ENCODE measurements at regions not wholly inside any gene's neighbourhood (a gene's known extent, or its start where the extent isn't known, plus 50 kb on each side); places are given as distances from the start of the nearest gene placed in this dataset.

DNA sequence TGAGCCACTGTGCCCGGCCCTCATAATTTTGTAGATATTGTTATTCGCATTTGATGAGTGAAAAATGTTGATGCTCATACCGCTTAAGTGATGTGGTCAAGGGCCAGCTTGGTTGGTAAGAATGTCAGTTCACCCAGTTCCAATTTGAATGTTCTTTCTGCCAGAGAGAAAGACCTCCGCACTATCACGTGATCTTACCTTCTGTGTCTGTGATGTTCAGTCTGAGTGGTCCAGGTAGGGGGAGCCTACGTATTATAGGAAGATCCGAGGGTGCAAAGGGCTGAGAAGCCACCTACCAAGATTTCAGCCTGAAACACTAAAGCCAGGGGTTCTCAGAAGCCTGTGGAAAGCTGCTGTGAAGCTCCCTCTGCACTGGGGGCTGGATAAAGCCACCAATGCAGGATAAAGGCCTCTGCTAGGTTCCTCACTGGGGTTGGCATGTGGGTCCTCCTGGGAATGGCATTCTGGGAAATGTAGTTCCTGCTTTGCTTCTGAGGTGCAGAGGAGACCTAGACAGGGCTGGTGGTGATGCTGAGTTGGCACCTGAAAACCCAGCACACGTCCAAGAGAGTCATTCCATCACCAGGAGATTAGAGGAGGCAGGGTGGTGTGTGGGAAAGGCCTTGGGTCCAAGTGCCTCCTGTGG lies 64.7 kb upstream of the AOAH start:
- Mint-ChIP-seq H3K4me3 (no peak overlapping the region), H3K27ac (no peak overlapping the region), H3K9me3 (no peaks in the 10 kb centered on the region), H3K27me3 (ENCODE audit: insufficient read depth, low read depth) (no peaks in the 10 kb centered on the region), H3K4me1 (no peaks in the 10 kb centered on the region), H3K36me3 (no peaks in the 10 kb centered on the region)
- no peak for TF ChIP-seq EZH2 (IDR thresholded peaks at IDR 0.05)
- TF ChIP-seq, protein P1, sequence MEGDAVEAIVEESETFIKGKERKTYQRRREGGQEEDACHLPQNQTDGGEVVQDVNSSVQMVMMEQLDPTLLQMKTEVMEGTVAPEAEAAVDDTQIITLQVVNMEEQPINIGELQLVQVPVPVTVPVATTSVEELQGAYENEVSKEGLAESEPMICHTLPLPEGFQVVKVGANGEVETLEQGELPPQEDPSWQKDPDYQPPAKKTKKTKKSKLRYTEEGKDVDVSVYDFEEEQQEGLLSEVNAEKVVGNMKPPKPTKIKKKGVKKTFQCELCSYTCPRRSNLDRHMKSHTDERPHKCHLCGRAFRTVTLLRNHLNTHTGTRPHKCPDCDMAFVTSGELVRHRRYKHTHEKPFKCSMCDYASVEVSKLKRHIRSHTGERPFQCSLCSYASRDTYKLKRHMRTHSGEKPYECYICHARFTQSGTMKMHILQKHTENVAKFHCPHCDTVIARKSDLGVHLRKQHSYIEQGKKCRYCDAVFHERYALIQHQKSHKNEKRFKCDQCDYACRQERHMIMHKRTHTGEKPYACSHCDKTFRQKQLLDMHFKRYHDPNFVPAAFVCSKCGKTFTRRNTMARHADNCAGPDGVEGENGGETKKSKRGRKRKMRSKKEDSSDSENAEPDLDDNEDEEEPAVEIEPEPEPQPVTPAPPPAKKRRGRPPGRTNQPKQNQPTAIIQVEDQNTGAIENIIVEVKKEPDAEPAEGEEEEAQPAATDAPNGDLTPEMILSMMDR (IDR thresholded peaks at IDR 0.05): no peak
- H2AFZ ChIP-seq (replicated peaks): peak overlapping the region; percentile 69
- H3K27ac ChIP-seq: no peak overlapping the region
- no peaks in the 10 kb centered on the region for H3F3A ChIP-seq (ENCODE audit: low read depth)
- no peak overlapping the region for H3K4me2 ChIP-seq
- H3K36me3 ChIP-seq: no peaks in the 10 kb centered on the region
- H4K20me1 ChIP-seq (ENCODE audit: low read depth): no peaks in the 10 kb centered on the region
- H3K9ac ChIP-seq: no peak overlapping the region
- no peak overlapping the region for H3K4me3 ChIP-seq
- no peak for DNase-seq (ENCODE audit: low spot score)
- no peaks in the 10 kb centered on the region for H3K9me3 ChIP-seq (ENCODE audit: low read depth)
- no peaks in the 10 kb centered on the region for H3K79me2 ChIP-seq (ENCODE audit: low read depth)
- no peaks in the 10 kb centered on the region for H3K27me3 ChIP-seq
- H3K4me1 ChIP-seq: no peaks in the 10 kb centered on the region

DNA sequence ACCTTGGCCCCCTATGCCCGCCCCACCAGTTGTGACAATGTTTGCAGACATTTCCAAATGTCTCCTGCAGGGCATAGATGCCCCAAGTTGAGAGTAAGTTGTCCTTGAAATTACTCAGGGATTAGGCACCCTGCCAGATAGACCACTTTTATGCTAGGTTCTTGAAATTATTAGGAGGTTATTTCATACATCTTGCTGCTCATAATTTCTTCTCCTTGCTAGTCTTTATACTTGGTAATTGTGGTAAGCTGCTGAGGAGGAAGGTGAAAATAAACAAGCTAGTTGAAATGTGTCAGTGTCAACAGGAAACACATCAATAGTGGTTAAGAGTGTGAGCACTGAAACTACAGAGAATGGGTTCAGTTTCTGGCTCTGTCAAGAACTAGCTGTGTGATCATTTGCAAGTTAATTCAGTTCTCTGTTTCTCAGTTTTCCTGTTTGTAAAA lies 63.7 kb upstream of the AOAH start:
- Mint-ChIP-seq H3K4me3 (no peak overlapping the region), H3K36me3 (no peaks in the 10 kb centered on the region), H3K4me1 (no peaks in the 10 kb centered on the region), H3K9me3 (no peaks in the 10 kb centered on the region), H3K27ac (no peak overlapping the region), H3K27me3 (ENCODE audit: insufficient read depth, low read depth) (no peaks in the 10 kb centered on the region)
- Histone ChIP-seq H4K20me1 (ENCODE audit: low read depth) (no peaks in the 10 kb centered on the region), H3K9ac (no peak overlapping the region), H3K4me2 (no peak overlapping the region), H3K27ac (no peak overlapping the region), H3K27me3 (no peaks in the 10 kb centered on the region), H3K79me2 (ENCODE audit: low read depth) (no peaks in the 10 kb centered on the region), H3F3A (ENCODE audit: low read depth) (no peaks in the 10 kb centered on the region), H3K36me3 (no peaks in the 10 kb centered on the region), H3K4me1 (no peaks in the 10 kb centered on the region), H3K4me3 (no peak overlapping the region), H3K9me3 (ENCODE audit: low read depth) (no peaks in the 10 kb centered on the region), H2AFZ (replicated peaks) (no peak overlapping the region)
- DNase-seq (ENCODE audit: low spot score): no peak
- TF ChIP-seq, protein P1 (IDR thresholded peaks at IDR 0.05): no peak
- TF ChIP-seq EZH2 (IDR thresholded peaks at IDR 0.05): no peak
- no peak for TF ChIP-seq EZH2phosphoT487 (IDR thresholded peaks at IDR 0.05)

DNA sequence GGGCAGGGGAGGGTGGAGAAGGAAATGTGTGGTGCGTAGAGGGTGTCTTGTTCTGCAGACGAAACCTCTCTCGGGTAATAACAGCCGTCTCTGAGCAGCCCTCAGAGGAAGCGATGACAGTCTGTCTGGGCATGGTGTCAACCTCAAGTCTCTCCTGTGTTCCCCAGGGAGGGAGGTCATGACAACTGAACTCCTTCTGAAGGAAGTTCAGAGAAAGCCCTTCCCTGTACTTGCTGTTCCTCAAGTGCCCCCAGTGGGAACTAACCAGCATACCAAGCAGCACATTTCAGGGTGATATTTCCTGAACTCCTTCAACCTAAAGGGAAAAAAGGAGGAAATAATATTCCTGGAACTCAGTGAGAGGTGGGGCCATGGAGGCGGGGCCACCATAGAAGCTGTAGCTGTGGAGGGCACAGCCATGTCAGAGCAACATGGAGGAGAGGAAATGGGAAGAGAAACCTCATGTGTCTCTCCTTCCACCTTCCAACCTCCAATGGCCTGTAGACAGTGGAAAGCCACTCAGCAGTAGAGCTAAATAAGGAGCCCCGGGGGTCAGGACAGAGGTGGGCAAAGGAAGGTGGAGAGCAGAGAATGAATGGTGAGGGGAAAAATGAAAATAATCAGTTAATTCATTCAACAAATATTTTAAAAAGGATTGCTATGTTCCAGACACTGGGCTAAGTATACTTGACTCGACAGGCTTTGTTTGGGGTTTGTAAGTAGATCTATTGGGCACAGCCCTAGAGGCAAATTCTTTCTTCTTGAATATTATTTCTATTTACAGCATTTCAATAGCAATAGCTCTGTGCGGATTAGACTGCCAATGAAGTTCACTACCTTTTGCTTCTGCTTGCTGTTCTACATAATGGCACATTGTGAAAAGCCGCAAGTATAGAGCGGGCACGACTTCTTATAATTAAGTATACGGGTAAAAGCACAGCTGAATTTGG lies 61.0 kb upstream of the AOAH start:
- H3K4me3 Mint-ChIP-seq: no peak overlapping the region
- Histone ChIP-seq H3K4me3 (no peak overlapping the region), H2AFZ (replicated peaks) (peak overlapping the region; percentile 46), H3K27ac (no peak overlapping the region), H3K79me2 (ENCODE audit: low read depth) (no peaks in the 10 kb centered on the region), H3K4me1 (no peaks in the 10 kb centered on the region), H3F3A (ENCODE audit: low read depth) (no peaks in the 10 kb centered on the region), H3K9ac (no peak overlapping the region), H3K4me2 (no peak overlapping the region), H3K27me3 (no peaks in the 10 kb centered on the region), H4K20me1 (ENCODE audit: low read depth) (no peaks in the 10 kb centered on the region), H3K9me3 (ENCODE audit: low read depth) (no peaks in the 10 kb centered on the region), H3K36me3 (no peaks in the 10 kb centered on the region)
- H3K36me3 Mint-ChIP-seq: no peaks in the 10 kb centered on the region
- H3K27me3 Mint-ChIP-seq (ENCODE audit: insufficient read depth, low read depth): no peaks in the 10 kb centered on the region
- no peaks in the 10 kb centered on the region for H3K9me3 Mint-ChIP-seq
- TF ChIP-seq EZH2phosphoT487 (IDR thresholded peaks at IDR 0.05): no peak
- TF ChIP-seq, protein P1 (IDR thresholded peaks at IDR 0.05): no peak
- TF ChIP-seq EZH2 (IDR thresholded peaks at IDR 0.05): no peak
- H3K27ac Mint-ChIP-seq: no peak overlapping the region
- no peak for DNase-seq (ENCODE audit: low spot score)
- no peaks in the 10 kb centered on the region for H3K4me1 Mint-ChIP-seq

All from neural progenitor cell (in vitro differentiated cells).